Fibroblast of villous mesenchyme (primary cell): ENCODE measurements at regions not wholly inside any gene's neighbourhood (a gene's known extent, or its start where the extent isn't known, plus 50 kb on each side); places are given as distances from the start of the nearest gene placed in this dataset.

Experiments used
- DNase-seq: peaks from one replicate; pipeline ENCODE4 v3.0.0-alpha.2; 2010; ENCODE audit warnings: low read depth
- H3K4me3 ChIP-seq: 2 replicates; pipeline ENCODE4 v1.5.1; 2011; ENCODE audit warnings: low read depth, mild to moderate bottlenecking, low read length
- CTCF ChIP-seq: IDR thresholded peaks from 2 replicates; pipeline ENCODE4 v1.5.1; 2012; ENCODE audit warnings: low read depth, mild to moderate bottlenecking, low read length; ENCODE audit not compliant: insufficient read depth

GRCh38 chr4:132003593-132003992 is 1145.5 kb upstream of the PCDH10 start:
- no peak for DNase-seq
- TF ChIP-seq CTCF: no peak
- no peak overlapping the region for H3K4me3 ChIP-seq

DNA sequence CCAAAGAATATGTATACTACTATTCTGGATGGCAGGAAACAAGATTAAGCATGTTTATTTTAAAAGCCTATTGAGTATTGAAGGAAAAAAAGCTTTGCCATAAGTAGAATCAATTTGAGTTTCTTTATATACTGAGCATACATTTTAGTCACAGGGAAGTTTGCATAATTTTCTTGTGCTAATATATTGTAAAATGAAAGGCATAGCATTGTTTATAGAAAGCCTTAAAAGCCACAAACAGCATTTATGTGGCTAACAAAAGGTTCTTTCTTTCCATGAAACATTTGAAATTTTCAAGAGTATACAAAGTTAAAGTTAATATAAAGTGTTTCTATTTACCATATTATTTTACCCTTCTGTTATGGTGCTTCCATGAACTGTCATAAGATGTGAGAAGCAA is 1133.8 kb upstream of the PCDH10 start:
- no peak for TF ChIP-seq CTCF
- no peak for DNase-seq
- no peak overlapping the region for H3K4me3 ChIP-seq

DNA sequence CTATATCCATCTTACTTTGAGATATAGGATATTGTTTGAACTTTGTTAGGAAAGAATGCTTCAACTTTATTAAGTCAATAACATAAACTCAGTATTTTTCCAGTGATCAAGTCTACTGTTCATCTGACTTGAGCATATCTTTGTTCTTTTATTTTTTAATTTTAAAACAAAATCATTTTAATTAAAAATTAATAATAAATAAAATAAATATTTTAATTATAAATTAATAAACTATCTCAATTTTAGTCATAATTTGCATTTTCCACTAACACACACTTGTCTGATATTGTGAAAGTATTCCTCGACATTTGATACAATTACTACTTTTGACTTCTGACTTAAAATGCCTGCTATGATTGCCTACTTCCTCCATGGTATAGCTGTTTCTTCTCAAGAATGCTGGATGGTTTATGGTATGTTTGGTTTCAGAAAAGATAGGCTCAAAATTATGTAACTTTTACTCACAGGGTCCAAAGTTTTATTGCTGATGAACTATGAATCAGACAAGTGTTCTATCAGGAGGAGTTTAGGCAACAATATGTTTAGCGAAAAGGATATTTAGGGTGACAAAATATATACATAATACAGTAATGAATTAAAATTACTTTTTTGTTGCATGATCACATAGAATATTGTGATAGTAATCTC is 1132.3 kb upstream of the PCDH10 start:
- H3K4me3 ChIP-seq: no peak overlapping the region
- no peak for DNase-seq
- no peak for TF ChIP-seq CTCF

GRCh38 chr4:132026166-132026565 is 1122.9 kb upstream of the PCDH10 start:
- H3K4me3 ChIP-seq: no peak overlapping the region
- DNase-seq: no peak
- no peak for TF ChIP-seq CTCF

DNA sequence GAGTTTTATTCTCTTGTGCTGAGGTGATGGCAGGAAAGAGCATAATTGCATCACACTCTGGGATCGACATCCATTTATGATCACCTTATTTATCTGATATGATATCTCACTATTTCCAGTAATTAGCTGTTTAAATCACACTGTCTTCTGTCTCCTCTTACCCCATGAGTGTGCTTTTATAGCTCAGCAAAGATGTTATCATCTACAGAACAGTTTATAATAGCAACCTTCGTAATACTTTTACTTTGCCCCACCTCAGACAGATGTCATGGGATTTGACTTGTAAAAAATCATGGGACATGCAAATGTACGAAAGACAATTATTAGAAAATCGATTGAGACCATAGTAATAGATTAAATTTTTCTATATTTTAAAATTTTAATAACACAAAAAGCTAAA is 1122.3 kb upstream of the PCDH10 start:
- TF ChIP-seq CTCF: no peak
- DNase-seq: no peak
- H3K4me3 ChIP-seq: no peak overlapping the region

DNA sequence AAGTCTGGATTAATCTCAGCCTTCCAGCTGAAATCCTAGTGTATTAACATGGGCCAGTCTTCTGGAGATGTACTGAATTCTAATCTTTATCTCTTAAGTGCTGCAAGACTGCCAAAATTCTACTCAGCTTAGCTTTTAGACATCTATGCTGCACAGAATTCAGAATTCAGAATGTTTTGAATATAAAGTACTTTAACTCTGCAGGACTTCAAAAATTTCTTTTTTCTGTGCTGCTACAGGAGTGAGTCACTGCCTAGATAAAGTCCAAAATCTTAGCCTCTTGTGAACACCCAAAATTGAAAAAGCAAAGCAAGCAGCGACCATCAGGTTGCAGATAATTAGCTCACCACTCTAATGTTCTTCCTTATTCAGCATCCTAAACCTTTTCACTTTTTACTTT is 1092.6 kb upstream of the PCDH10 start:
- TF ChIP-seq CTCF: no peak
- H3K4me3 ChIP-seq: no peak overlapping the region
- DNase-seq: no peak

DNA sequence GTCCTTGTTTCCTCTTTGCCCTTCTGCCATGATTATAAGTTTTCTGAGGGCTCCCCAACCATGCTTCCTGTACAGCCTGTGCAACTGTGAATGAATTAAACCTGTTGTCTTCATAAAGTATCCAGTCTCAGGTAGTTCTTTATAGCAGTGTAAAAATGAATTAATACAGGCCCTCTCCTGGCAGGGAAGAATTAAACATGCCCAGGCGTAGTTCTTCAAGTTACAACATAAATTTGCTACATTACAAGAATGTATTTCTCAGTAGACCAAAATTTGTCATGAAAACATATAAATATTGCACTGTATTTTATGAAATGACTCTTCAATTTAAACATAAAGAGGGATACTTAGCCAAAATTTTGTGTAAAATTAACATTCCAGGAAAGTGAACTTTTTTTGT is 1089.9 kb upstream of the PCDH10 start:
- DNase-seq: no peak
- no peak overlapping the region for H3K4me3 ChIP-seq
- TF ChIP-seq CTCF: no peak
